Activated naive CD4-positive, alpha-beta T cell treated with anti-CD3 and anti-CD28 coated beads for 36 hours (primary cell): ENCODE measurements at regions not wholly inside any gene's neighbourhood (a gene's known extent, or its start where the extent isn't known, plus 50 kb on each side); places are given as distances from the start of the nearest gene placed in this dataset.
A peak's percentile ranks its signal among the peaks of the same experiment; 100 is the strongest.

ENCODE experiments used
- CTCF ChIA-PET: fragments of 350-600 bp; sonication (Branson Sonifier 250); formaldehyde crosslinking; loops from one replicate; lab custom pipeline; 2021; ENCODE audit warnings: antibody characterized with exemption; lab: Charles Lee
- DNase-seq: peaks from one replicate; pipeline ENCODE4 v3.0.0-alpha.2; 2020
- H3K27ac Mint-ChIP-seq: one replicate; pipeline ENCODE4 v1.8.0; 2021; ENCODE audit warnings: mild to moderate bottlenecking, mixed read lengths
- H3K27me3 Mint-ChIP-seq: one replicate; pipeline ENCODE4 v1.8.0; 2021; ENCODE audit warnings: low read depth, mixed read lengths
- H3K36me3 Mint-ChIP-seq: one replicate; pipeline ENCODE4 v1.8.0; 2021; ENCODE audit warnings: low read depth, mixed read lengths
- H3K4me1 Mint-ChIP-seq: one replicate; pipeline ENCODE4 v1.8.0; 2021; ENCODE audit warnings: low read depth, mixed read lengths
- H3K4me3 Mint-ChIP-seq: one replicate; pipeline ENCODE4 v1.8.0; 2021; ENCODE audit warnings: mild to moderate bottlenecking, moderate library complexity, mixed read lengths
- H3K9me3 Mint-ChIP-seq: one replicate; pipeline ENCODE4 v1.8.0; 2021; ENCODE audit warnings: mixed read lengths
- intact Hi-C: fragments of 100-400 bp; cut with micrococcal nuclease; formaldehyde crosslinking; loops from one replicate; pipeline ENCODE4 v1.15.1; 2023

- Mint-ChIP-seq H3K36me3 (no peaks in the 10 kb centered on the region), H3K9me3 (no peaks in the 10 kb centered on the region), H3K27me3 (no peaks in the 10 kb centered on the region), H3K4me1 (no peaks in the 10 kb centered on the region), H3K4me3 (no peak overlapping the region), H3K27ac (no peak overlapping the region)
- no peak for DNase-seq
- intact Hi-C loops = no loop called here
- CTCF ChIA-PET = no interaction called here
Observed at GRCh38 chr4:57444671-57445070, 334.5 kb upstream of the IGFBP7 start.

- intact Hi-C loops = no loop called here
- no peak for DNase-seq
- Mint-ChIP-seq H3K9me3 (no peaks in the 10 kb centered on the region), H3K4me1 (no peaks in the 10 kb centered on the region), H3K27ac (no peak overlapping the region), H3K27me3 (no peaks in the 10 kb centered on the region), H3K36me3 (no peaks in the 10 kb centered on the region), H3K4me3 (no peak overlapping the region)
- CTCF ChIA-PET = no interaction called here
Observed at GRCh38 chr4:57443787-57444186, 333.6 kb upstream of the IGFBP7 start.

- no peak overlapping the region for H3K27ac Mint-ChIP-seq
Observed at GRCh38 chr4:57443308-57443707, 333.1 kb upstream of the IGFBP7 start.

GRCh38 chr4:57442831-57443291 lies 332.7 kb upstream of the IGFBP7 start:
- DNase-seq = peak; percentile 18
- Mint-ChIP-seq H3K27me3 (no peaks in the 10 kb centered on the region), H3K4me3 (no peak overlapping the region), H3K36me3 (no peaks in the 10 kb centered on the region), H3K4me1 (no peaks in the 10 kb centered on the region), H3K27ac (no peak overlapping the region), H3K9me3 (no peaks in the 10 kb centered on the region)
- CTCF ChIA-PET = no interaction called here
- intact Hi-C loops = no loop called here

More at GRCh38 chr4:57443308-57443707, 333.1 kb upstream of the IGFBP7 start:
- Mint-ChIP-seq H3K4me1 (no peaks in the 10 kb centered on the region), H3K4me3 (no peak overlapping the region), H3K27me3 (no peaks in the 10 kb centered on the region), H3K36me3 (no peaks in the 10 kb centered on the region), H3K9me3 (no peaks in the 10 kb centered on the region)
- intact Hi-C loops = no loop called here
- no peak for DNase-seq
- CTCF ChIA-PET = no interaction called here

- CTCF ChIA-PET = no interaction called here
- intact Hi-C loops = no loop called here
- no peak for DNase-seq
- no peak overlapping the region for H3K27ac Mint-ChIP-seq
- no peaks in the 10 kb centered on the region for H3K36me3 Mint-ChIP-seq
- no peaks in the 10 kb centered on the region for H3K4me1 Mint-ChIP-seq
- no peak overlapping the region for H3K4me3 Mint-ChIP-seq
- no peaks in the 10 kb centered on the region for H3K9me3 Mint-ChIP-seq
- no peaks in the 10 kb centered on the region for H3K27me3 Mint-ChIP-seq
Observed at GRCh38 chr4:57442241-57442640, 332.1 kb upstream of the IGFBP7 start.

- no peak for DNase-seq
- Mint-ChIP-seq H3K4me1 (no peaks in the 10 kb centered on the region), H3K27me3 (no peaks in the 10 kb centered on the region), H3K27ac (no peak overlapping the region), H3K4me3 (no peak overlapping the region), H3K36me3 (no peaks in the 10 kb centered on the region), H3K9me3 (no peaks in the 10 kb centered on the region)
- intact Hi-C loops = no loop called here
- CTCF ChIA-PET = no interaction called here
Observed at GRCh38 chr4:57437649-57438048, 327.5 kb upstream of the IGFBP7 start.

GRCh38 chr4:57435300-57435699 lies 325.1 kb upstream of the IGFBP7 start:
- Mint-ChIP-seq H3K27me3 (no peaks in the 10 kb centered on the region), H3K9me3 (no peaks in the 10 kb centered on the region), H3K4me1 (no peaks in the 10 kb centered on the region), H3K27ac (no peak overlapping the region), H3K4me3 (no peak overlapping the region), H3K36me3 (no peaks in the 10 kb centered on the region)
- intact Hi-C loops = no loop called here
- no peak for DNase-seq
- CTCF ChIA-PET = no interaction called here

- H3K4me3 Mint-ChIP-seq = no peak overlapping the region
- no peak for DNase-seq
- intact Hi-C loops = no loop called here
- H3K9me3 Mint-ChIP-seq = no peaks in the 10 kb centered on the region
- CTCF ChIA-PET = no interaction called here
- no peak overlapping the region for H3K27ac Mint-ChIP-seq
- H3K27me3 Mint-ChIP-seq = peaks cover 5% of the 10 kb centered on the region
- H3K36me3 Mint-ChIP-seq = no peaks in the 10 kb centered on the region
- H3K4me1 Mint-ChIP-seq = no peaks in the 10 kb centered on the region
Observed at GRCh38 chr4:57430726-57431125, 320.5 kb upstream of the IGFBP7 start.

- intact Hi-C loops = loop anchor here (5.0 kb wide), 1 partner anchor 265 kb away; no protein-coding TSS in a partner anchor
- no peaks in the 10 kb centered on the region for H3K36me3 Mint-ChIP-seq
- no peak overlapping the region for H3K27ac Mint-ChIP-seq
- peak; percentile 63 for DNase-seq
- no peaks in the 10 kb centered on the region for H3K9me3 Mint-ChIP-seq
- H3K4me1 Mint-ChIP-seq = no peaks in the 10 kb centered on the region
- peaks cover 10% of the 10 kb centered on the region for H3K27me3 Mint-ChIP-seq
- CTCF ChIA-PET = interaction anchor here (1.5 to 2.0 kb wide), 3 partner anchors 236 to 740 kb away, joined by 3 to 10 read pairs (median 7); no protein-coding TSS in a partner anchor
- no peak overlapping the region for H3K4me3 Mint-ChIP-seq
Observed at GRCh38 chr4:57426779-57427395, 316.7 kb upstream of the IGFBP7 start.

- no peak for DNase-seq
- intact Hi-C loops = loop anchor here (5.0 kb wide), 1 partner anchor 263 kb away; no protein-coding TSS in a partner anchor
- Mint-ChIP-seq H3K4me1 (no peaks in the 10 kb centered on the region), H3K27me3 (peaks cover 12% of the 10 kb centered on the region), H3K4me3 (no peak overlapping the region), H3K36me3 (no peaks in the 10 kb centered on the region), H3K27ac (no peak overlapping the region), H3K9me3 (peaks cover 4% of the 10 kb centered on the region)
- CTCF ChIA-PET = interaction anchor here (1.9 to 2.0 kb wide), 2 partner anchors 235 to 262 kb away, joined by 7 to 10 read pairs; no protein-coding TSS in a partner anchor
Observed at GRCh38 chr4:57425610-57426009, 315.4 kb upstream of the IGFBP7 start.

- Mint-ChIP-seq H3K4me3 (no peak overlapping the region), H3K27ac (no peak overlapping the region), H3K4me1 (no peaks in the 10 kb centered on the region), H3K9me3 (peaks cover 4% of the 10 kb centered on the region), H3K36me3 (no peaks in the 10 kb centered on the region), H3K27me3 (peaks cover 12% of the 10 kb centered on the region)
- intact Hi-C loops = no loop called here
- no peak for DNase-seq
- CTCF ChIA-PET = no interaction called here
Observed at GRCh38 chr4:57424232-57424897, 314.2 kb upstream of the IGFBP7 start.

- CTCF ChIA-PET = no interaction called here
- Mint-ChIP-seq H3K27ac (no peak overlapping the region), H3K4me1 (no peaks in the 10 kb centered on the region), H3K4me3 (no peak overlapping the region), H3K9me3 (peaks cover 4% of the 10 kb centered on the region), H3K36me3 (no peaks in the 10 kb centered on the region), H3K27me3 (peaks cover 2% of the 10 kb centered on the region)
- intact Hi-C loops = no loop called here
- DNase-seq = no peak
Observed at GRCh38 chr4:57418133-57418532, 307.9 kb upstream of the IGFBP7 start.
